HG03378 (cell line): ENCODE measurements at regions not wholly inside any gene's neighbourhood (a gene's known extent, or its start where the extent isn't known, plus 50 kb on each side); places are given as distances from the start of the nearest gene placed in this dataset.

ENCODE experiments used
- ATAC-seq: cut with Tn5 transposase; IDR thresholded peaks from one replicate; pipeline ENCODE4 v1.9.1; 2021; ENCODE audit warnings: mild to moderate bottlenecking, moderate library complexity; ENCODE audit not compliant: unreplicated experiment

DNA sequence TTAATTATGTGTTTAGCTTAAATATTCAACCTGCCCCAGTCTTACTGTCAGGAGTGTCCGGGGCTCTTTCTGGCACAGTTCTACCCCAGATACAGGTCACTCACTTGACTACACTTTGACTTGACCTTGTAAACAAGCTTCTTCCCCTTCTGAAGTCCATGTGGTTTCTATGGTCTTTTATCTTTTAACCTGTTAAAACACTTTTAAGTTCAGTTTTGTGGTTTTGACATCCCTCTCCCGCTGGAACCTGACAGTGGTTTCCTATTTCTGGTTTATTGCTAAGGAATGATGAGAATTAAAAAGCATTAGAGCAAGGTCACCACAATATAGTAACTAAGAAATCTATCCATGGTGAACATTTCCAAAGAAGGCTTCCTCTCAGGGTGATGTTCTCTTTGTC is 300.1 kb downstream of the TMEM167A start:
- no peak for ATAC-seq

DNA sequence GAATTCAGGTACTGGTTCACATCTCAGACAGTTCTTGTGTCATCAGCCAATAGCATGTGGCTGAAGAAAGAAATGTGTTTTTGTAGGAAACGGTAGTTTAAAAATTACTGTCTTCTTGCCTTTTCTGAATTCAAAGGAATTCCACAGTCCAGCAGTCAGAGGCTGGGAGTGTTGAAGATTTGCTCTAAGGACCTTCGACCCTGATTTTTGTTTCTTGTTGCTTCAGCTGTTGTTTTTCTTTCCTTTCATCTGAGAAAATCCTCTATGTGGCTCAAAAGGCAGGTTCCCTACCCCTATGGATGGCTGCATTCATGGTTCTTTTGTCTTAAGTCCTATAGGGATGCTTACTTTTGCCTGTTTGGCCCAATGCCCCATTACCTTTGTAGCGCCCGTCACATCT is 304.9 kb downstream of the TMEM167A start:
- no peak for ATAC-seq

- no peak for ATAC-seq
These were observed 311.0 kb downstream of the TMEM167A start for GRCh38 chr5:82766206-82766605.

DNA sequence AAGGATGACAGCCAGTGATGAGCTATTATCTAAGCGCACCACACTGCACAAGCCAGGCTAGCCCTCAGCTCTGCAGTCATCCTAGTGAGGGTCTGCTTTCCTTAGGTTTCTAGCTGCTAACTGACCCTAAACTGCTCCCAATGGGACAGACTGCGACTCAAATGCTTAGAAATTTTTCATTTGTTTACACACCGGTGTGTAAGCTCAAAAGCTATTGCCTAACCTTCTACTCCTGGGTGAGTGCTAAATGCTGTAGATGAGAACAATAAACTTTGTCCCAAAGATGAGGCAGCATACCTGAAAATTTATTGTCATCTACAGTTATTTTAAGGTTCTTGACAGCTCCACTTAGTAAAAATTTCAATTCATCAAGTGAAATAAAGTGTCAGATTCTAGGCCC is 311.4 kb downstream of the TMEM167A start:
- no peak for ATAC-seq

GRCh38 chr5:82760856-82761255 is 316.3 kb downstream of the TMEM167A start:
- no peak for ATAC-seq

DNA sequence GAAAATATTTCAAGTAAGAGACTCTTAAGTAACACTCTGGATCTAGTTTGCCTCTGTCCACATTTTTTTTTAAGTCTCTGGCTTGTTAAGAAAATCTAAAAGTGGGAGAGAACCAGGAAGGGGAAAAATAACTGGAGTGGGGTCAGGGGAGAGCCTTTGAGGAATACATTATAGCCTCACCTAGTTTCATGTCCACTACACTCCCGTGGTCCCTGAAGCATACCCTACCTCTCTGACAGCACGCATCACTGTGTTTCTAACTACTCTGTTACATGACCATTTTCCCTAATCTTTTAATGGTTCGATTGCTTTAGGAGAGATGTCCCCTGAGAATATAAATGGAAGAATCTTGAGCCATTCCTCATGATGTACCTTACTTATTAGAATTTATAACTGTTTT is 318.3 kb downstream of the TMEM167A start:
- no peak for ATAC-seq

- peak; percentile 85 for ATAC-seq
These were observed 322.4 kb downstream of the TMEM167A start for GRCh38 chr5:82754759-82755158.

GRCh38 chr5:82754036-82754746 is 323.0 kb downstream of the TMEM167A start:
- ATAC-seq: no peak

- no peak for ATAC-seq
These were observed 323.8 kb downstream of the TMEM167A start for GRCh38 chr5:82753374-82753773.

GRCh38 chr5:82749461-82749820 is 327.8 kb downstream of the TMEM167A start:
- no peak for ATAC-seq

- no peak for ATAC-seq
These were observed 328.3 kb downstream of the TMEM167A start for GRCh38 chr5:82748688-82749460.

DNA sequence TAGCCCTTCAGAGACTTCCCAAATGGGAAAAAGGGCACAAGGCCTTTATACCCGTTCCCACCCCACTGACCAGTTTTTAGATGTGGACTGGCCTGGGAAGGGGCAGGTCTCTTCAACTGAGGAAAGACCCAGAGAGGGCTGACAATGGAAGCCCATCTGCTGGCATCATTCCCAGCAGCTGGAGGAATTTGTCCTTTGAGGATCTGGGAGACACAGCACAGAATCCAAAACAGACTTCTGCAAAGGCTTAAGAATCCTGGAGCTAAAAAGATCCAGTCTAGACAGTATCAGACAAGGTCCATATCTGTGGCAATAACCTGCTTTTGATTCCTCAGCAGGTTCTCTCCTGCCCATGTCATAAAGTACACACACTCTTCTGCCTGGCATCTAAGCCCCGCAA is 329.2 kb downstream of the TMEM167A start:
- ATAC-seq: no peak

- no peak for ATAC-seq
These were observed 332.2 kb downstream of the TMEM167A start for GRCh38 chr5:82745016-82745415.

DNA sequence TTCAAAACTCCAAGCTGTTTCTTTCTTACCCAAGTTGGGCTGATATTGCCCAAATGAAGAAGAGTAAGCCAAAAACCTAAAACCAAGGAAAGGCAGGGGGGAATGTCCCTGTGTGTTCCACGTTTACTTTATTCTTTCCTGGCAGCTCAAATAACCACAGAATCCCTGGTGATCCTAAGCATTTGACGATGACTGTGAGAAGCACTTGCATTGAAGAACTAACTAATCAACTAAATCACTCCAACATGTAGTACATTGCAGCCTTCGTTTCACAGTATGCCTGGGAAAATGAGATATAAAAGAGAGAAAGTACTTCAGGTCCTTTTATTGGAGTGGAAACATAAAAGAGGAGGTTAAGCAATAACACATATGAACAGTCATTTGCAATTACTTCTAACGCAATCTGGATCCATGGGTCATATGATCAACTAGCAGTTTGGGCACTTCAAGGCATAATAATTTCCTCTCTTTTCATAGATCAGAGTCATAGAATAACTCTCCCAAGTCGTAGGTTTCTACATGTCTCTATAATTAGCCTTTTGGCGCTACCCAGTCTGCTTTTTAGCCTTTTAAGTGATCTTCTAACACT is 338.4 kb downstream of the TMEM167A start:
- ATAC-seq: no peak

- ATAC-seq: no peak
These were observed 341.9 kb downstream of the TMEM167A start for GRCh38 chr5:82735160-82735789.

DNA sequence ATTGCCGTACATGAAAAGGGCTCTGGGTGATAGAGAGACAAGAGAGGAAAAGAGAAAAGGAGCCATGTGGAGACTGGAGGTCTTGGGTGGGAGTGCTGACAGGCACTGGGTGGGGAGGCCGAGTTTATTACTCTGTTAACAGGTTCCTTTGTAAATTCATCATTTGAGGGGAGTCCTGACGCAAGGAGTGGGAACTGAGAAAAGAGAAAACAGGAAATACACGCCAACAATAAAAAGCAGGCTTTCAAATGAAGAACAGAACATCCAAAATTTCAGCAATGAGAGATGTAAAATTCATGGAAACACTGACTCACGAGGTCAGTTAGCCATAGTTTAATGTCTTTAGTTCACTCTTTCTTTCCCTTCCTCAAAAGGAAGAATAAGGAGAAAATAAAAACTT is 342.8 kb downstream of the TMEM167A start:
- no peak for ATAC-seq

DNA sequence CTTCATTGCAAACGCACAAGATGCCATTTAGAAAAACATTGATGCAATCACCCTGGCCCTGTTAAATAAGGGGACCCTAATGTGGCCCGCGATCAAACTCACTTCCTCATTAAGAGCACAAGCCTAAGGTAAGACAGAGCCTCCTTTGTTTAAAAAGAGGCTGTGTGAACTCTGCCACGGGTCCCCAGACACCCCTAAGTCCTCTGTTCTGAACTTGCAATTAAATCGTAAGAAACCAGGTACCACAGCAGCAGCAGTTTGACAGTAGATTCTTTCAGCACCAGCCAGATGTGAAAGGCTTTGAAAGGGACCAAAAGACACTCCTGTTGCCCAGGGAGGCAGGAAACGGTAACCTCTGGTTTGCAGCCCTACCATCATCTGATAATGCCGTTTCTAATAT is 346.3 kb downstream of the TMEM167A start:
- ATAC-seq: no peak

DNA sequence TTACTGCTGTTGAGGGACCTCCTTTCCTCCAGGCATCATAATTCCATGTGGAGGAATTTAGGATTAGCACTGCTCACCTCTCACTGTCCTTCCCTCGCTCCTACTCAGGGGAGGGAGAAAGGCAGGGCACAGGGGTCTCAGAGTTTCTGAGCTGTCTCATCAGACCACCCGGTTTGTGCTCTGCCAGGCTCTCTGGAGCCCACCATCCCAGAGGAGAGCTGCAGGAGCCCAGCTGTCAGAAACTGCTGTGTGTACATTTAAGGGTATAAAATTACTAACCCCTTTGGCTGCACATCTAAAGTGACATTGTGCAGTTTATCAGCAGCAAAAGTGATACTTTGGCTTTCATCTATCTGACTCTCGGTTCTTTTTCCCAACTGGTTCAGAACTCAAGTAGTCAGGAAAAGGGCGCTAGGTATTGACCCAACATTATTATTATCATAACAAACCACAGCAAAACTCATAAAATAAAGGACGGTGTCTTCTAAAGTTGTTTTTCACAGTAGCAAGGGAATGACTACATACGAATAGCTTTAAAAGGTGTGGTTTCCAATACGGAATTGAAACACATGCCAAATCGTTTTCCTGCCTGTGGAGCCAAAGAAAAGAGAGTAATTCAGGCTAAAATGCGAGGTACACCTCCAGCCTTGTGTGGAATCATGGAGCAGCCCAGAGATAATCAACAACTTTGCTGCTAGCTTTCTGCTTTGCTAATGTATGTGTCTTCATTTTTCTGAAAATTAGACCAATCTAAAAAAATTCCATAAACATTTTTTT is 348.1 kb downstream of the TMEM167A start:
- ATAC-seq: no peak

DNA sequence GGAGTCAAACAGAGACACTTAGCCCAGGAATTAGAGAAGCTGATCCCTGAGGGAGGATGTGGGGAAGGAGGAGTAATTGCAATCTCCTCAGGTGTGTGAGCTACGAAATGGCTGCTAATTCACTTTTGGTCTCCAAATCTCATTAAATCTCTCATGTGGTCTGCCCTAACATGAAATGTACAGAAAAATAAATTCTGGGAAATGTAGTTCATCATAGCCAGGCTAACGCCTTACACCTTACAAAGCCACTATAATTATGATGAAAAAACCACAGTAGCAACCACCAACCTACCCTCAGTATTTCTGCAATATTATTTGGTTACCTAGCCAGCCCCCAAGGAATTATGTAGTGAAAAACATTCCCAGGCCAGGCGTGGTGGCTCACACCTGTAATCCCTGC is 354.0 kb downstream of the TMEM167A start:
- no peak for ATAC-seq

GRCh38 chr5:82721087-82721410 is 356.1 kb downstream of the TMEM167A start:
- no peak for ATAC-seq
